ENCODE measurements at regions not wholly inside any gene's neighbourhood (a gene's known extent, or its start where the extent isn't known, plus 50 kb on each side); places are given as distances from the start of the nearest gene placed in this dataset.

DNA sequence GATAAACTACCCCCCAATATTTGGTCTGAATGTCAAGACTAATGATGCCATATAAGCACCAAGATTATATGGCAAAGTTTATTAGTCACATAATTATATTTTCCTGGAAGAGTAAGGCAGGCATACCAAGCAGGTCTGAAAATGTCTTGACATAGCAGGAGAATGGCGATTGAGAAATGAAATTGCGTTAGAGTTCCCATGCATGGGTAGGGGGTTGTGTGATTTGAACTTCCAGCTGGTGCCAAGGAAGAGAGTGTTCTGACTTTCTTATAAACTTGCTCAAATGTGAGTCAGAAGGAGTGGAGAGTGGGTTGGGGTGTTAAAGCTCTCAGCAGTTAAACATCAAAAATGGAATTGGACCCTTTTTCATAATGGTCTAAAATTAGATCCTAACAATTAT is 1200.6 kb upstream of the ACO1 start:
- no peak for TF ChIP-seq POLR2AphosphoS5 (IDR thresholded peaks at IDR 0.05; ENCODE audit: low read depth, low read length)
- TF ChIP-seq, protein P1, sequence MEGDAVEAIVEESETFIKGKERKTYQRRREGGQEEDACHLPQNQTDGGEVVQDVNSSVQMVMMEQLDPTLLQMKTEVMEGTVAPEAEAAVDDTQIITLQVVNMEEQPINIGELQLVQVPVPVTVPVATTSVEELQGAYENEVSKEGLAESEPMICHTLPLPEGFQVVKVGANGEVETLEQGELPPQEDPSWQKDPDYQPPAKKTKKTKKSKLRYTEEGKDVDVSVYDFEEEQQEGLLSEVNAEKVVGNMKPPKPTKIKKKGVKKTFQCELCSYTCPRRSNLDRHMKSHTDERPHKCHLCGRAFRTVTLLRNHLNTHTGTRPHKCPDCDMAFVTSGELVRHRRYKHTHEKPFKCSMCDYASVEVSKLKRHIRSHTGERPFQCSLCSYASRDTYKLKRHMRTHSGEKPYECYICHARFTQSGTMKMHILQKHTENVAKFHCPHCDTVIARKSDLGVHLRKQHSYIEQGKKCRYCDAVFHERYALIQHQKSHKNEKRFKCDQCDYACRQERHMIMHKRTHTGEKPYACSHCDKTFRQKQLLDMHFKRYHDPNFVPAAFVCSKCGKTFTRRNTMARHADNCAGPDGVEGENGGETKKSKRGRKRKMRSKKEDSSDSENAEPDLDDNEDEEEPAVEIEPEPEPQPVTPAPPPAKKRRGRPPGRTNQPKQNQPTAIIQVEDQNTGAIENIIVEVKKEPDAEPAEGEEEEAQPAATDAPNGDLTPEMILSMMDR (IDR thresholded peaks at IDR 0.05) = no peak
- TF ChIP-seq, protein P2, sequence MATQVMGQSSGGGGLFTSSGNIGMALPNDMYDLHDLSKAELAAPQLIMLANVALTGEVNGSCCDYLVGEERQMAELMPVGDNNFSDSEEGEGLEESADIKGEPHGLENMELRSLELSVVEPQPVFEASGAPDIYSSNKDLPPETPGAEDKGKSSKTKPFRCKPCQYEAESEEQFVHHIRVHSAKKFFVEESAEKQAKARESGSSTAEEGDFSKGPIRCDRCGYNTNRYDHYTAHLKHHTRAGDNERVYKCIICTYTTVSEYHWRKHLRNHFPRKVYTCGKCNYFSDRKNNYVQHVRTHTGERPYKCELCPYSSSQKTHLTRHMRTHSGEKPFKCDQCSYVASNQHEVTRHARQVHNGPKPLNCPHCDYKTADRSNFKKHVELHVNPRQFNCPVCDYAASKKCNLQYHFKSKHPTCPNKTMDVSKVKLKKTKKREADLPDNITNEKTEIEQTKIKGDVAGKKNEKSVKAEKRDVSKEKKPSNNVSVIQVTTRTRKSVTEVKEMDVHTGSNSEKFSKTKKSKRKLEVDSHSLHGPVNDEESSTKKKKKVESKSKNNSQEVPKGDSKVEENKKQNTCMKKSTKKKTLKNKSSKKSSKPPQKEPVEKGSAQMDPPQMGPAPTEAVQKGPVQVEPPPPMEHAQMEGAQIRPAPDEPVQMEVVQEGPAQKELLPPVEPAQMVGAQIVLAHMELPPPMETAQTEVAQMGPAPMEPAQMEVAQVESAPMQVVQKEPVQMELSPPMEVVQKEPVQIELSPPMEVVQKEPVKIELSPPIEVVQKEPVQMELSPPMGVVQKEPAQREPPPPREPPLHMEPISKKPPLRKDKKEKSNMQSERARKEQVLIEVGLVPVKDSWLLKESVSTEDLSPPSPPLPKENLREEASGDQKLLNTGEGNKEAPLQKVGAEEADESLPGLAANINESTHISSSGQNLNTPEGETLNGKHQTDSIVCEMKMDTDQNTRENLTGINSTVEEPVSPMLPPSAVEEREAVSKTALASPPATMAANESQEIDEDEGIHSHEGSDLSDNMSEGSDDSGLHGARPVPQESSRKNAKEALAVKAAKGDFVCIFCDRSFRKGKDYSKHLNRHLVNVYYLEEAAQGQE (IDR thresholded peaks at IDR 0.05; ENCODE audit: insufficient read depth in 1 of 2, low read depth in 2 of 2, low read length in 1 of 2) = no peak
- TF ChIP-seq TCF7L2 (IDR thresholded peaks at IDR 0.05; ENCODE audit: low read depth, low read length) = no peak
- no peak for TF ChIP-seq SIN3A (IDR thresholded peaks at IDR 0.05; ENCODE audit: borderline replicate concordance, insufficient read depth, low read depth, low read length)
